ENCODE measurements at regions not wholly inside any gene's neighbourhood (a gene's known extent, or its start where the extent isn't known, plus 50 kb on each side); places are given as distances from the start of the nearest gene placed in this dataset.

GRCh38 chr10:29732918-29733317, 98.1 kb upstream of the SVIL start:
- intact Hi-C loops (cut with micrococcal nuclease; ENCODE audit: unreplicated experiment) (no loop called here), in situ Hi-C loops (cut with HindIII; ENCODE audit: extremely low pct_ligation_motif_present, low pct_unique_long_range_greater_than_20kb) (no loop called here)
- no peak overlapping the region for H3K27ac ChIP-seq (ENCODE audit: extremely low read length, insufficient read depth, low read length)
- no peaks in the 10 kb centered on the region for H3K9me3 ChIP-seq (ENCODE audit: low read length)
- H4K20me1 ChIP-seq (ENCODE audit: insufficient read depth, low read length) = no peaks in the 10 kb centered on the region
- peaks cover 0 to 8% of the 10 kb centered on the region in 2 experiments; a peak in 2 of 5 replicates for H3K27me3 ChIP-seq (ENCODE audit: control insufficient read depth in 1 of 2, insufficient read depth in 2 of 2, low read length in 2 of 2)
- no TSS peak for BruUV-seq (replicated peaks)
- ATAC-seq (no peak), FAIRE-seq (no peak), DNase-seq (ENCODE audit: low spot score) (no peak)
- H3K4me2 ChIP-seq (ENCODE audit: low read depth, low read length) = no peak overlapping the region
- ChIA-PET POLR2A (no interaction called here), CTCF (ENCODE audit: low intra/inter-chr PET ratio, low total read pairs) (no interaction called here)
- H3K36me3 ChIP-seq (replicated peaks in 1 of 2; ENCODE audit: control insufficient read depth in 1 of 2, insufficient read depth in 2 of 2, low read length in 2 of 2) = no peaks in the 10 kb centered on the region
- peaks cover 42% of the 10 kb centered on the region for H3K4me1 ChIP-seq (ENCODE audit: insufficient read depth, low read length)
- H3K9ac ChIP-seq (ENCODE audit: insufficient read depth, low read depth, low read length) = no peak overlapping the region
- peaks cover 15% of the 10 kb centered on the region for H3K79me2 ChIP-seq (ENCODE audit: insufficient read depth, low read length)
- WGBS (ENCODE audit: low lambda C conversion rate) = 96% methylated on average over 2 of the region's 2 CpGs
- no peak overlapping the region for H3K4me3 ChIP-seq (replicated peaks in 1 of 3; ENCODE audit: insufficient read depth in 1 of 3, low read depth in 2 of 3, low read length in 3 of 3)
- no peak overlapping the region for H2AFZ ChIP-seq (ENCODE audit: low read length)
- TF ChIP-seq SIX1 (CRISPR knock-in tag; IDR thresholded peaks at IDR 0.05; ENCODE audit: borderline replicate concordance) (no peak), KLF6 (CRISPR knock-in tag; IDR thresholded peaks at IDR 0.05) (no peak), ZNF570 (CRISPR knock-in tag; IDR thresholded peaks at IDR 0.05; ENCODE audit: borderline replicate concordance) (no peak), SRY (CRISPR knock-in tag; IDR thresholded peaks at IDR 0.05) (no peak), ZNF225 (CRISPR knock-in tag; IDR thresholded peaks at IDR 0.05) (no peak), ZNF432 (CRISPR knock-in tag; IDR thresholded peaks at IDR 0.05; ENCODE audit: borderline replicate concordance) (no peak), HINFP (CRISPR knock-in tag; IDR thresholded peaks at IDR 0.05; ENCODE audit: low read depth) (no peak), HNRNPLL (IDR thresholded peaks at IDR 0.05; ENCODE audit: low read depth, low read length, poor library complexity, severe bottlenecking) (no peak), ETV5 (CRISPR knock-in tag; IDR thresholded peaks at IDR 0.05; ENCODE audit: borderline replicate concordance) (no peak), KAT2B (IDR thresholded peaks at IDR 0.05; ENCODE audit: borderline replicate concordance, low read depth, low read length) (no peak), ZNF572 (CRISPR knock-in tag; IDR thresholded peaks at IDR 0.05) (no peak), CEBPZ (IDR thresholded peaks at IDR 0.05; ENCODE audit: low read length) (no peak), ZNF644 (CRISPR knock-in tag; IDR thresholded peaks at IDR 0.05; ENCODE audit: low read depth) (no peak), ZNF136 (CRISPR knock-in tag; IDR thresholded peaks at IDR 0.05; ENCODE audit: low read depth) (no peak), KDM4B (CRISPR knock-in tag; IDR thresholded peaks at IDR 0.05) (no peak), NBN (conservative IDR thresholded peaks at IDR 0.05) (no peak), FUBP1 (CRISPR knock-in tag; IDR thresholded peaks at IDR 0.05; ENCODE audit: borderline replicate concordance) (no peak), DMTF1 (CRISPR knock-in tag; IDR thresholded peaks at IDR 0.05) (no peak)
